Transverse colon (tissue), 4 donors: ENCODE measurements at regions not wholly inside any gene's neighbourhood (a gene's known extent, or its start where the extent isn't known, plus 50 kb on each side); places are given as distances from the start of the nearest gene placed in this dataset.

Source experiments
- DNase-seq: peaks from one replicate; pipeline ENCODE4 v3.0.0-alpha.2; 2019
- H3K27ac ChIP-seq, 4 donors: fragments of 200-600 bp; sonication (generic); 2 replicates each; pipeline ENCODE4 v1.5.1; 2016 to 2018; ENCODE audit warnings: inconsistent platforms in 4 of 4
- H3K27me3 ChIP-seq: fragments of 200-600 bp; sonication (generic); 2 replicates; pipeline ENCODE4 v1.5.1; 2017; ENCODE audit warnings: inconsistent platforms
- H3K36me3 ChIP-seq, 4 donors: fragments of 200-600 bp; sonication (generic); 2 replicates each; pipeline ENCODE4 v1.5.1; 2017 to 2019; ENCODE audit warnings: inconsistent platforms in 4 of 4
- H3K4me1 ChIP-seq, 4 donors: fragments of 200-600 bp; sonication (generic); 2 replicates each; pipeline ENCODE4 v1.5.1; 2017 to 2020; ENCODE audit warnings: inconsistent platforms in 4 of 4
- H3K4me3 ChIP-seq, 4 donors: fragments of 200-600 bp; sonication (generic); 1 replicate in 1 of 4; 2 replicates in 3 of 4; pipeline versions ENCODE4 v1.5.1 to v1.6.1; 2017 to 2019; ENCODE audit warnings: inconsistent platforms in 4 of 4
- H3K9me3 ChIP-seq, 2 donors: fragments of 200-600 bp; sonication (generic); 2 replicates each; pipeline ENCODE4 v1.5.1; 2017 to 2019; ENCODE audit warnings: inconsistent platforms in 2 of 2
- CTCF ChIP-seq, 5 experiments: fragments of 200-600 bp in 3 of 5; fragments of 450-650 bp in 2 of 5; sonication (generic) in 3 of 5; IDR thresholded peaks; 1 replicate in 2 of 5; 2 replicates in 3 of 5; pipeline ENCODE4 v1.5.1; 2016 to 2017; ENCODE audit warnings: antibody characterized with exemption in 5 of 5, inconsistent platforms in 3 of 5, mild to moderate bottlenecking in 2 of 5, moderate library complexity in 1 of 5
- EP300 ChIP-seq: sonication (generic); formaldehyde crosslinking; IDR thresholded peaks from one replicate; pipeline ENCODE4 v1.6.1; 2017; ENCODE audit warnings: antibody characterized with exemption, low read depth
- POLR2A ChIP-seq: fragments of 450-650 bp; IDR thresholded peaks from one replicate; pipeline ENCODE4 v1.6.1; 2016; ENCODE audit warnings: antibody characterized with exemption, mild to moderate bottlenecking, moderate library complexity
- POLR2AphosphoS5 ChIP-seq, 3 donors: sonication (generic); formaldehyde crosslinking; IDR thresholded peaks; one replicate each; pipeline ENCODE4 v1.6.1; 2016; ENCODE audit warnings: antibody characterized with exemption in 3 of 3
- WGBS, 2 donors: methylation state at CpG; one replicate each; pipeline ENCODE4 v1.1.5; 2018; ENCODE audit warnings: low coverage in 1 of 2; 5-methylcytosine and 5-hydroxymethylcytosine counted together
- in situ Hi-C, 4 donors: fragments of 200-750 bp; cut with MboI; loops; one replicate each; pipeline versions ENCODE4 v1.15.0 to v1.15.1; 2017; ENCODE audit warnings: low sequenced_read_pairs in 3 of 4, low pct_ligation_motif_present in 1 of 4, low pct_unique_long_range_greater_than_20kb in 1 of 4
- intact Hi-C: fragments of 100-400 bp; cut with DNase I; formaldehyde crosslinking; loops from one replicate; pipeline ENCODE4 v1.15.1; 2023; ENCODE audit warnings: low total_unique reads

- no peak overlapping the region for H3K4me3 ChIP-seq
- no peaks in the 10 kb centered on the region for H3K4me1 ChIP-seq
- H3K27me3 ChIP-seq = no peaks in the 10 kb centered on the region
- TF ChIP-seq CTCF (IDR thresholded peaks at IDR 0.05) (no peak), EP300 (no peak), POLR2A (no peak), POLR2AphosphoS5 (IDR thresholded peaks at IDR 0.05) (no peak)
- in situ Hi-C loops (no loop called here), intact Hi-C loops (no loop called here)
- 79 to 82% methylated on average over 5 to 6 of the region's 6 CpGs for whole genome bisulfite sequencing, 2 donors
- no peaks in the 10 kb centered on the region for H3K9me3 ChIP-seq
- no peaks in the 10 kb centered on the region for H3K36me3 ChIP-seq
- no peak for DNase-seq
- H3K27ac ChIP-seq = no peak overlapping the region
Measured at GRCh38 chr13:73578251-73578875, 519.6 kb downstream of the KLF5 start.

GRCh38 chr13:73576291-73576690 is 517.5 kb downstream of the KLF5 start:
- Histone ChIP-seq H3K9me3 (no peaks in the 10 kb centered on the region), H3K4me1 (no peaks in the 10 kb centered on the region), H3K27me3 (no peaks in the 10 kb centered on the region), H3K4me3 (no peak overlapping the region), H3K27ac (no peak overlapping the region), H3K36me3 (no peaks in the 10 kb centered on the region)
- no peak for DNase-seq
- in situ Hi-C loops (no loop called here), intact Hi-C loops (no loop called here)
- WGBS, 2 donors = 71 to 93% methylated on average over 4 of the region's 4 CpGs
- TF ChIP-seq POLR2AphosphoS5 (IDR thresholded peaks at IDR 0.05) (no peak), CTCF (IDR thresholded peaks at IDR 0.05) (no peak), POLR2A (no peak), EP300 (no peak)

GRCh38 chr13:73572824-73573223 is 514.0 kb downstream of the KLF5 start:
- intact Hi-C loops (no loop called here), in situ Hi-C loops (no loop called here)

GRCh38 chr13:73571376-73571775 is 512.6 kb downstream of the KLF5 start:
- DNase-seq = no peak
- H3K4me3 ChIP-seq = no peak overlapping the region
- no peaks in the 10 kb centered on the region for H3K27me3 ChIP-seq
- WGBS, 2 donors = 73 to 76% methylated on average over 1 of the region's 1 CpG
- no peaks in the 10 kb centered on the region for H3K36me3 ChIP-seq
- intact Hi-C loops = no loop called here
- in situ Hi-C loops = no loop called here
- no peak for TF ChIP-seq CTCF (IDR thresholded peaks at IDR 0.05)
- no peak overlapping the region for H3K27ac ChIP-seq
- H3K4me1 ChIP-seq = no peaks in the 10 kb centered on the region
- H3K9me3 ChIP-seq = no peaks in the 10 kb centered on the region

More at GRCh38 chr13:73572824-73573223, 514.0 kb downstream of the KLF5 start:
- Histone ChIP-seq H3K27ac (no peak overlapping the region), H3K9me3 (no peaks in the 10 kb centered on the region), H3K4me1 (no peaks in the 10 kb centered on the region), H3K36me3 (no peaks in the 10 kb centered on the region), H3K4me3 (no peak overlapping the region), H3K27me3 (no peaks in the 10 kb centered on the region)
- WGBS, 2 donors = 0 to 45% methylated on average over 1 to 3 of the region's 3 CpGs
- no peak for DNase-seq
- TF ChIP-seq EP300 (no peak), POLR2A (no peak), CTCF (IDR thresholded peaks at IDR 0.05) (no peak), POLR2AphosphoS5 (IDR thresholded peaks at IDR 0.05) (no peak)
